Neutrophil (primary cell): ENCODE measurements at regions not wholly inside any gene's neighbourhood (a gene's known extent, or its start where the extent isn't known, plus 50 kb on each side); places are given as distances from the start of the nearest gene placed in this dataset.

Experiments
- H3K27ac ChIP-seq: fragments of 200-600 bp; sonication (generic); 2 replicates; pipeline ENCODE4 v1.5.1; 2016; ENCODE audit warnings: mild to moderate bottlenecking, moderate library complexity
- H3K27me3 ChIP-seq: fragments of 200-600 bp; sonication (generic); 2 replicates; pipeline ENCODE4 v1.6.0; 2016; ENCODE audit warnings: mild to moderate bottlenecking
- H3K36me3 ChIP-seq: fragments of 200-600 bp; sonication (generic); 2 replicates; pipeline ENCODE4 v1.5.1; 2017
- H3K4me1 ChIP-seq, 2 experiments: fragments of 200-600 bp in 1 of 2; sonication (generic) in 1 of 2; 1 replicate in 1 of 2; 2 replicates in 1 of 2; pipeline versions ENCODE4 v1.5.1 to v1.6.1; 2013 to 2016; ENCODE audit warnings: low read depth in 1 of 2, low read length in 1 of 2, mild to moderate bottlenecking in 1 of 2, moderate library complexity in 1 of 2; ENCODE audit not compliant: control insufficient read depth in 1 of 2, insufficient read depth in 1 of 2
- H3K4me3 ChIP-seq, 2 experiments: fragments of 200-600 bp in 1 of 2; sonication (generic) in 1 of 2; 1 replicate in 1 of 2; 2 replicates in 1 of 2; pipeline ENCODE4 v1.5.1; 2013 to 2016; ENCODE audit warnings: low read depth in 1 of 2, low read length in 1 of 2, mild to moderate bottlenecking in 1 of 2, moderate library complexity in 1 of 2
- H3K9me3 ChIP-seq: fragments of 200-600 bp; sonication (generic); 2 replicates; pipeline ENCODE4 v1.5.1; 2016
- TF ChIP-seq, protein P1 (sequence below): fragments of 200-600 bp; sonication (generic); IDR thresholded peaks from 2 replicates; pipeline ENCODE4 v1.5.1; 2016; ENCODE audit warnings: antibody characterized with exemption

DNA sequence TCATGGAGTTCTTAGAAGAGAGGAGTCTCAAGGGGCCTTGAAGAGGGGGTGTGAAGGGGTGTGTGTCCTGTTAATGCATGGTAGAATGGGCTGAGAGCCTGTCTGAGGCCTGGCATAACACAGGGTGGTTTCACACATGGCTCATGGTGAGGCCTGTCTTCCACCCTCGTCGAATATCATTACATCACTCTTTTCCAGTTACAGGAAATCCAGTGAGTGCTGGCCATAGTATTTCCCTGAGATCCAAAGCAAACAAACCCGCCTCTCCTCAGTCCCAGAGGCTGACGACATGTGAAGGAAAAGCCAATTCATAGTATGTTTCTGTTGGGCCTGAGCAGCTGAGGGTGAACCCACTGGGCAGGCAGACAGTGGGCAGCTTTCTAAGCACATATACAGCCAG, 159.4 kb upstream of the NR3C1 start:
- H3K36me3 ChIP-seq = no peaks in the 10 kb centered on the region
- TF ChIP-seq, protein P1, sequence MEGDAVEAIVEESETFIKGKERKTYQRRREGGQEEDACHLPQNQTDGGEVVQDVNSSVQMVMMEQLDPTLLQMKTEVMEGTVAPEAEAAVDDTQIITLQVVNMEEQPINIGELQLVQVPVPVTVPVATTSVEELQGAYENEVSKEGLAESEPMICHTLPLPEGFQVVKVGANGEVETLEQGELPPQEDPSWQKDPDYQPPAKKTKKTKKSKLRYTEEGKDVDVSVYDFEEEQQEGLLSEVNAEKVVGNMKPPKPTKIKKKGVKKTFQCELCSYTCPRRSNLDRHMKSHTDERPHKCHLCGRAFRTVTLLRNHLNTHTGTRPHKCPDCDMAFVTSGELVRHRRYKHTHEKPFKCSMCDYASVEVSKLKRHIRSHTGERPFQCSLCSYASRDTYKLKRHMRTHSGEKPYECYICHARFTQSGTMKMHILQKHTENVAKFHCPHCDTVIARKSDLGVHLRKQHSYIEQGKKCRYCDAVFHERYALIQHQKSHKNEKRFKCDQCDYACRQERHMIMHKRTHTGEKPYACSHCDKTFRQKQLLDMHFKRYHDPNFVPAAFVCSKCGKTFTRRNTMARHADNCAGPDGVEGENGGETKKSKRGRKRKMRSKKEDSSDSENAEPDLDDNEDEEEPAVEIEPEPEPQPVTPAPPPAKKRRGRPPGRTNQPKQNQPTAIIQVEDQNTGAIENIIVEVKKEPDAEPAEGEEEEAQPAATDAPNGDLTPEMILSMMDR = no peak
- H3K4me1 ChIP-seq = no peaks in the 10 kb centered on the region
- no peak overlapping the region for H3K4me3 ChIP-seq
- no peaks in the 10 kb centered on the region for H3K9me3 ChIP-seq
- H3K27me3 ChIP-seq = no peaks in the 10 kb centered on the region
- no peak overlapping the region for H3K27ac ChIP-seq

DNA sequence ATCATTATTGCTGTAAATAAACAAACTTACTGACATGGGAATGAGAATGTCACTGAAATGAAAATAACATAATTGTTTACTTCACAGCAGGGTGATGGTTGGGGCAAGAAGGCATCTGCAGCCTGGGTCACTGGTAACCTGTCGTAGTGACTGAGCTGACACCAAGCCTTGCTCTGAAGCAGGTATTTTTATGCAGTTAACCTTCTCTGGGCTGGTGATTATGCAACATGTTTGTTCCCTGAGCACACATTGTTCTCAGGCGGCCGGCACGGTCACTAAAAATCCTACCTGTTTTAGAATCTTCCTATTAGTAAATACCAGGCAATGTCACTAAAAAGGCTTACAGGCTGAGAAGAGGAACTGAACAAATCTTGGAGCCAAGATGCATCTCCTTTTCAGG, 157.7 kb upstream of the NR3C1 start:
- no peak overlapping the region for H3K4me3 ChIP-seq
- TF ChIP-seq, protein P1 = no peak
- H3K27ac ChIP-seq = no peak overlapping the region
- no peaks in the 10 kb centered on the region for H3K4me1 ChIP-seq
- H3K9me3 ChIP-seq = no peaks in the 10 kb centered on the region
- H3K27me3 ChIP-seq = no peaks in the 10 kb centered on the region
- H3K36me3 ChIP-seq = no peaks in the 10 kb centered on the region

DNA sequence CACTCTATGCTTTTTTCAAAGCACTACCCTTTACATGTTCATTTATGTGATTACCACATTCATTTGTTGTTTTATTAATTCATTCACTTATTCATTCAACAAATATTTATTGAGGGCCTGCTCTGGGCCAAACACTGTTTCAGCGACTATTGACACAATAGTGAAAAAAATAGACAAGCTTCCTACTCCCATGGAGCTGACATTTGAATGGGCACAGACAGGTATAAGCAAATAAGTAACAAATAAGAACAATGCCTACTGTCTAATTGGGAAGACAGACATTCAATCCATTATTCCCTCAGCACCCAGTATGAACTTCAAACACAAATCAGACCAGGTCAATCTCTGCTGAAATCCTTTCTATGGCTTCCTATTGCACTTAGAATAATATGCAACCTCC, 156.9 kb upstream of the NR3C1 start:
- Histone ChIP-seq H3K36me3 (no peaks in the 10 kb centered on the region), H3K9me3 (no peaks in the 10 kb centered on the region), H3K4me1 (peaks cover under 1 to 1% of the 10 kb centered on the region in 2 experiments), H3K4me3 (no peak overlapping the region), H3K27me3 (no peaks in the 10 kb centered on the region), H3K27ac (no peak overlapping the region)
- TF ChIP-seq, protein P1 = no peak

DNA sequence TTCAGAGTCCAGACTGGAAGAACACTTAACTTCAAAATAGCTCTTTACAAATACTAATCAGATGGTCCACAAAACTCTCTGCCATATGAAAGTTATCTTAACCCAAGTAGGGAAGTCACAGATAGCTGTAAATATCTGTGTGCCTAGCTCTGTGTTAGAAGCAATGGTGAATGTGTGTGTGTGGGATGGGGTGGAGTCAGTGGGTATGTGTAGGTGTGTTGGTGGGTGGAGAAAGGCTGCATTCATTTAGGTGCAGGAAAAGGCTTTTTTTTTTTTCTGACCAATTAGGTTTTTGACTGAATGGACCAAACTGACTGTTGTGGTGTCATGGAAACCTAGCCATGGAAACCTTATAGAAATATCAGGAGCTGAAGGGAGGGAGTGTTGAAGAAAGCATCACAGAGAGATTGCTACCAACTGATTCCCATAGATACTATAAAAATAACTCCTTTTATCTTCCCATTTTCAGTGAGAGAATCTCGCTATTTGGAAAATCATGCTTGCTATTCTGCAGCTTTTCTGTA, 156.2 kb upstream of the NR3C1 start:
- Histone ChIP-seq H3K9me3 (no peaks in the 10 kb centered on the region), H3K4me3 (no peak overlapping the region), H3K27ac (no peak overlapping the region), H3K36me3 (no peaks in the 10 kb centered on the region), H3K4me1 (peaks cover 7 to 9% of the 10 kb centered on the region in 2 experiments), H3K27me3 (no peaks in the 10 kb centered on the region)
- TF ChIP-seq, protein P1 = no peak

DNA sequence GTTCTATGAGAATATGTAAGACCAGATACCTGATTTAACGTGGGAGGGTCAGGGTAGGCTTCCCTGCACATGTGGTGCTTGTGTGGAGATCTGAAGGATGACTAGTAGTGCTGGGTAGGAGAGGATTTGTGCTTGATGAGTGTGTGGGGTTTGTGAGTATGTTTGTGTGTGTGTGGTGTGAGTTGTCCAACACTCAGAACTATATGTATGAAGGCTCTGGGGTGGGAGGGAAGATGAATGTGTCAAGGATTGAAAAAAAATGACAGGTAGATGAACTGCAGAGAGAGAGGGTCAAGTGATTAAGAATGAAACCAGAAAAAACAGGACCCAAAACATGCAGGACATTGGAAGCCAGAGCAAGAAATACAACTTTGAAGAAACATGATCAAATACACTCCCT, 154.6 kb upstream of the NR3C1 start:
- Histone ChIP-seq H3K4me1 (peaks cover 14 to 17% of the 10 kb centered on the region in 2 experiments), H3K9me3 (no peaks in the 10 kb centered on the region), H3K4me3 (no peak overlapping the region), H3K36me3 (no peaks in the 10 kb centered on the region), H3K27me3 (no peaks in the 10 kb centered on the region), H3K27ac (no peak overlapping the region)
- TF ChIP-seq, protein P1 = no peak
